ENCODE measurements at regions not wholly inside any gene's neighbourhood (a gene's known extent, or its start where the extent isn't known, plus 50 kb on each side); places are given as distances from the start of the nearest gene placed in this dataset.

DNA sequence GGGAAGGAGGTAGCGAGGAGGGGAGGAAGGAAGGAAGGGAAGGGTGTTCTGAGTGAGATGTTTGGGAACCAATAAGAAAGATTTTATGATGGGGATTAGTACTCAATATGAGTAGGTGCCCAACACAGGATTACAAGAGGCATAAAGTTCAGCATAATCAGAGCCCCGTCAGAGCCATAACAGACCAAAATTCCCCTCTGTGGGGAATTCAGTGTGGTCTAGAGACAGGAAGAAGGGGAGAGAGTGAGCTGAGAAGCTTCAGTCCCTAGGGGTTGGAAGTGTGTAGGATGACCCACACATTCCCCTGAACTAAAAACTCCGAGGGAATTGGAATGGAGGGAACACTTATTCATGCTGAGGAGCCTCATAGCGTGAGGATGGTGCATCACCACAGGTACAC is 160.3 kb upstream of the SASH1 start:
- Histone ChIP-seq H3K36me3 (ENCODE audit: insufficient read depth, low read length) (no peaks in the 10 kb centered on the region), H2AFZ (ENCODE audit: low read depth, low read length) (no peak overlapping the region), H3K27me3 (ENCODE audit: insufficient read depth, low read length, poor library complexity) (peaks cover 37% of the 10 kb centered on the region), H4K20me1 (ENCODE audit: insufficient read depth, low read length) (peaks cover 5% of the 10 kb centered on the region; the same call in 1 of the 2 replicates), H3K79me2 (ENCODE audit: insufficient read depth, low read length) (no peaks in the 10 kb centered on the region), H3K9ac (ENCODE audit: low read depth, low read length) (no peak overlapping the region), H3K27ac (ENCODE audit: low read length) (no peak overlapping the region), H3K4me2 (ENCODE audit: insufficient read depth, low read length) (no peak overlapping the region), H3K9me3 (ENCODE audit: insufficient read depth, low read length, severe bottlenecking) (no peaks in the 10 kb centered on the region), H3K4me1 (ENCODE audit: insufficient read depth, low read length) (no peaks in the 10 kb centered on the region), H3K4me3 (ENCODE audit: low read depth in 1 of 2, low read length in 2 of 2) (no peak overlapping the region)
- no peak for ATAC-seq (ENCODE audit: insufficient read depth, low read depth)
- no peak for DNase-seq
- TF ChIP-seq EZH2 (IDR thresholded peaks at IDR 0.05; ENCODE audit: borderline replicate concordance, low read depth, low read length, severe bottlenecking) (no peak), CTCF (IDR thresholded peaks at IDR 0.05; ENCODE audit: borderline replicate concordance, extremely low read depth, low read length, poor library complexity, severe bottlenecking) (no peak)

- Histone ChIP-seq H3K36me3 (ENCODE audit: insufficient read depth, low read length) (no peaks in the 10 kb centered on the region), H3K4me1 (ENCODE audit: insufficient read depth, low read length) (no peaks in the 10 kb centered on the region), H4K20me1 (ENCODE audit: insufficient read depth, low read length) (peaks cover 5% of the 10 kb centered on the region), H3K4me2 (ENCODE audit: insufficient read depth, low read length) (no peak overlapping the region), H3K9me3 (ENCODE audit: insufficient read depth, low read length, severe bottlenecking) (no peaks in the 10 kb centered on the region), H3K27ac (ENCODE audit: low read length) (no peak overlapping the region), H3K9ac (ENCODE audit: low read depth, low read length) (no peak overlapping the region), H3K4me3 (ENCODE audit: low read depth in 1 of 2, low read length in 2 of 2) (no peak overlapping the region), H3K27me3 (ENCODE audit: insufficient read depth, low read length, poor library complexity) (peaks cover 51% of the 10 kb centered on the region), H3K79me2 (ENCODE audit: insufficient read depth, low read length) (no peaks in the 10 kb centered on the region), H2AFZ (ENCODE audit: low read depth, low read length) (no peak overlapping the region)
- DNase-seq (no peak), ATAC-seq (ENCODE audit: insufficient read depth, low read depth) (no peak)
- TF ChIP-seq CTCF (IDR thresholded peaks at IDR 0.05; ENCODE audit: borderline replicate concordance, extremely low read depth, low read length, poor library complexity, severe bottlenecking) (no peak), EZH2 (IDR thresholded peaks at IDR 0.05; ENCODE audit: borderline replicate concordance, low read depth, low read length, severe bottlenecking) (no peak)
These were observed 158.9 kb upstream of the SASH1 start for GRCh38 chr6:148183776-148184175.

- Histone ChIP-seq H3K36me3 (ENCODE audit: insufficient read depth, low read length) (no peaks in the 10 kb centered on the region), H3K4me3 (ENCODE audit: low read depth in 1 of 2, low read length in 2 of 2) (no peak overlapping the region), H3K4me2 (ENCODE audit: insufficient read depth, low read length) (no peak overlapping the region), H3K4me1 (ENCODE audit: insufficient read depth, low read length) (no peaks in the 10 kb centered on the region), H3K27me3 (ENCODE audit: insufficient read depth, low read length, poor library complexity) (peaks cover 67% of the 10 kb centered on the region), H2AFZ (ENCODE audit: low read depth, low read length) (no peak overlapping the region), H3K9ac (ENCODE audit: low read depth, low read length) (no peak overlapping the region), H3K27ac (ENCODE audit: low read length) (no peak overlapping the region), H3K9me3 (ENCODE audit: insufficient read depth, low read length, severe bottlenecking) (no peaks in the 10 kb centered on the region), H4K20me1 (ENCODE audit: insufficient read depth, low read length) (peaks cover 7% of the 10 kb centered on the region), H3K79me2 (ENCODE audit: insufficient read depth, low read length) (no peaks in the 10 kb centered on the region)
- TF ChIP-seq EZH2 (IDR thresholded peaks at IDR 0.05; ENCODE audit: borderline replicate concordance, low read depth, low read length, severe bottlenecking) (no peak), CTCF (IDR thresholded peaks at IDR 0.05; ENCODE audit: borderline replicate concordance, extremely low read depth, low read length, poor library complexity, severe bottlenecking) (no peak)
- ATAC-seq (ENCODE audit: insufficient read depth, low read depth) (no peak), DNase-seq (no peak)
These were observed 155.7 kb upstream of the SASH1 start for GRCh38 chr6:148186916-148187315.

GRCh38 chr6:148192310-148192709 is 150.3 kb upstream of the SASH1 start:
- Histone ChIP-seq H3K36me3 (ENCODE audit: insufficient read depth, low read length) (no peaks in the 10 kb centered on the region), H3K9ac (ENCODE audit: low read depth, low read length) (no peak overlapping the region), H3K27ac (ENCODE audit: low read length) (no peak overlapping the region), H2AFZ (ENCODE audit: low read depth, low read length) (no peak overlapping the region), H3K4me3 (ENCODE audit: low read depth in 1 of 2, low read length in 2 of 2) (no peak overlapping the region), H3K79me2 (ENCODE audit: insufficient read depth, low read length) (no peaks in the 10 kb centered on the region), H3K9me3 (ENCODE audit: insufficient read depth, low read length, severe bottlenecking) (no peaks in the 10 kb centered on the region), H3K4me2 (ENCODE audit: insufficient read depth, low read length) (no peak overlapping the region), H3K27me3 (ENCODE audit: insufficient read depth, low read length, poor library complexity) (peaks cover 64% of the 10 kb centered on the region), H3K4me1 (ENCODE audit: insufficient read depth, low read length) (no peaks in the 10 kb centered on the region), H4K20me1 (ENCODE audit: insufficient read depth, low read length) (peaks cover 3% of the 10 kb centered on the region; the same call in 1 of the 2 replicates)
- TF ChIP-seq EZH2 (IDR thresholded peaks at IDR 0.05; ENCODE audit: borderline replicate concordance, low read depth, low read length, severe bottlenecking), result no peak
- TF ChIP-seq CTCF (IDR thresholded peaks at IDR 0.05; ENCODE audit: borderline replicate concordance, extremely low read depth, low read length, poor library complexity, severe bottlenecking), result no peak
- DNase-seq (no peak), ATAC-seq (ENCODE audit: insufficient read depth, low read depth) (no peak)
